ENCODE measurements at regions not wholly inside any gene's neighbourhood (a gene's known extent, or its start where the extent isn't known, plus 50 kb on each side); places are given as distances from the start of the nearest gene placed in this dataset.

DNA sequence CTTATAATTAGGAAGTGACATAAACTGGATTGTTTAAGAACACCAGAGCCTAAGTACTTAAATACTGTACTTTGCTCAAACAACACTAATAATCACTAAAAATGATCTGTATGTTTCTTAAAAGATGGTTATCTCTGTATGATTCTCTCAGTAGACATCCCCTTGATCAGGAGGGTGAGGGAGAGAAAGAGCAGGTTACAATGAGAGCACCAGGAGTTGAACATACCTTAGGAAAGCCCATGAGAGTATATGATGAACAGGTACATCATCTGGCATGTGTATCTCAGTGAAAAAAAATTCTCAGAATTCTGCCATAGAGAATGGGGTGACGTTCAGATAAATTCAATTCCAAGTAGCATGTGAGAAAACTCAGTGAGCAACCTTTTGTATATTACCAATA is 59.9 kb upstream of the IL2 start:
- no peak for DNase-seq (ENCODE audit: low read depth in 2 of 3, low spot score in 1 of 3)

DNA sequence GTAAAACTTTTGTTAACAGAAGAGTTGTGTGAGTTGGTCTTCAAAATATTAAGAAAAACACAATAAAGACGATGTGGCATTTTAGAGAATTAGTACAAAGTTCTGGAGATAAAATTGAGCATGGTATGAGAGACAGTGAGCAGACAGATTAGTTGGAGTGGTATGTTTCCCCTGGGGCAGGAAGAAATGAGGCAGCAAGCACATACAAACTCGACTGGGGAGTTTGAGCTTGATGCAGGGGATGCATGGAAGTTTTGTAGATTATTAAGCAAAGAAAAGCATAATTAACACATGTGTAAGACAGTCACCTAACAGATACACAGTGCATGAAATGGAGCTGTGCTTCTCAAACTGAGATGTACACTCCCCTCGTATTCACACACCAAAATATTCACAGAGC is 58.1 kb upstream of the IL2 start:
- DNase-seq (ENCODE audit: low read depth in 2 of 3, low spot score in 1 of 3): no peak

DNA sequence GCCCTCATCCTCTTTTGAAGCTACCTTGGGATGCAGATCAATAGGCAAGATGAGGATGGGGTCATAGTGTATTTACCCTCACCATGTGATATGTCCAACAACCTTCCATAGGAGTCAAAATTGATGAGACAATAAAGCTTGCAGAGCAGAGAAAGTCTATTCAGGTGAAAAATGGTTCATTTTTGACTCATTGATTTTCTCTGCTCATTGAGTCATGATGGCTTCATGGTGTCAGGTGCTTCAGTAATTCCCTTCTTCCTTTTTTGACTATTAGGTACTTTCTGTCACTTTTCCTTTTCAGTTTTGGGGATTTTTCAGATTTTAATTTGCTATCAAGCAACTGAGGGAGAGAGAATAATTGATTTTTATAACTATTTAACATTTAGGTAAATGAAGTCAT is 55.9 kb upstream of the IL2 start:
- DNase-seq (ENCODE audit: low read depth in 2 of 3, low spot score in 1 of 3): no peak

DNA sequence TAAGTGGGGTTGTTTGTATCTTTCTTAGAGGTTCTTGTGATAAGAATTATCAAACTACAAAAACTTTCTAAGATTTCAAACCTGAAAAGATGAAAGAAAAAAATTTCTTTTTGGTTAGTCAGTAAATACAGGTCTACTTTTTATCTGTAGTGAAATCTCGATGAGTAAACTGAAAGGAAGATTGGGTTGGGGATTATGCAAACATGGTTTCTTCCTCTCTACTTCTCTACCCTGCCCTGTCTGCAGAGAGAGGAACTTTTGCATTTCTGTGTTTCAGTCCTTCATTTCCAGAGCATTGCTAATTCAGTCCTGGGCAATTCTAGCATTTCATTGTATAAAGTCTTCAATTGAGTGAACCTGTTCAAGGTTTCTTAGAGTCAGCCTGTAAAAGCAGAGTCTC is 51.6 kb upstream of the IL2 start:
- DNase-seq (ENCODE audit: low read depth in 2 of 3, low spot score in 1 of 3): peak in 1 of 3 donors; percentile 35
